WTC11 (cell line): ENCODE measurements at regions not wholly inside any gene's neighbourhood (a gene's known extent, or its start where the extent isn't known, plus 50 kb on each side); places are given as distances from the start of the nearest gene placed in this dataset.

Source experiments
- ATAC-seq: fragments of 200-7000 bp; cut with Tn5 transposase; 2 replicates; pipeline ENCODE4 v1.10.0; 2021; ENCODE audit warnings: mild to moderate bottlenecking, moderate library complexity
- CTCF ChIA-PET: fragments of 300-600 bp; sonication (Branson Sonifier 250); formaldehyde crosslinking; loops from one replicate; lab custom pipeline; 2021; ENCODE audit warnings: antibody characterized with exemption; lab: Charles Lee
- POLR2A ChIA-PET: fragments of 350-600 bp; sonication (Branson Sonifier 250); formaldehyde crosslinking; loops from one replicate; lab custom pipeline; 2021; ENCODE audit warnings: antibody characterized with exemption; lab: Charles Lee
- DNase-seq: peaks from one replicate; pipeline ENCODE4 v3.0.0; 2021; ENCODE audit warnings: low spot score
- H3K27ac Mint-ChIP-seq: 2 replicates; pipeline ENCODE4 v1.8.0; 2021; ENCODE audit warnings: mixed read lengths
- H3K27me3 Mint-ChIP-seq: 2 replicates; pipeline ENCODE4 v1.8.0; 2021; ENCODE audit warnings: low read depth, mild to moderate bottlenecking, moderate library complexity, mixed read lengths
- H3K36me3 Mint-ChIP-seq: 2 replicates; pipeline ENCODE4 v1.8.0; 2021; ENCODE audit warnings: mixed read lengths
- H3K4me1 Mint-ChIP-seq: 2 replicates; pipeline ENCODE4 v1.8.0; 2022; ENCODE audit warnings: mixed read lengths
- H3K4me3 Mint-ChIP-seq: 2 replicates; pipeline ENCODE4 v1.8.0; 2021; ENCODE audit warnings: mild to moderate bottlenecking, moderate library complexity, mixed read lengths
- H3K9me3 Mint-ChIP-seq: 2 replicates; pipeline ENCODE4 v1.8.0; 2021; ENCODE audit warnings: mixed read lengths
- HMGA2 ChIP-seq: fragments of 250-450 bp; sonication (Bioruptor Pico); IDR thresholded peaks from 2 replicates; pipeline ENCODE4 v1.4.0; 2021; ENCODE audit warnings: mild to moderate bottlenecking, moderate library complexity
- IRF2 ChIP-seq: sonication (generic); formaldehyde crosslinking; IDR thresholded peaks from 2 replicates; pipeline ENCODE4 v1.8.0; 2022; ENCODE audit warnings: low read depth, missing genetic modification reagents, borderline replicate concordance
- JUN ChIP-seq: sonication (generic); formaldehyde crosslinking; IDR thresholded peaks from 2 replicates; pipeline ENCODE4 v1.8.0; 2023; ENCODE audit warnings: mild to moderate bottlenecking, missing genetic modification reagents
- NFE2L1 ChIP-seq: sonication (generic); formaldehyde crosslinking; IDR thresholded peaks from 2 replicates; pipeline ENCODE4 v1.8.1; 2023; ENCODE audit warnings: missing genetic modification reagents
- NR1H2 ChIP-seq: sonication (generic); formaldehyde crosslinking; IDR thresholded peaks from 2 replicates; pipeline ENCODE4 v1.9.0; 2021; ENCODE audit warnings: mild to moderate bottlenecking, moderate library complexity, missing genetic modification reagents
- OVOL2 ChIP-seq: fragments of 250-450 bp; sonication (Bioruptor Pico); IDR thresholded peaks from 2 replicates; pipeline ENCODE4 v1.9.0; 2021; ENCODE audit warnings: mild to moderate bottlenecking, borderline replicate concordance
- TEAD4 ChIP-seq: sonication (generic); formaldehyde crosslinking; IDR thresholded peaks from 2 replicates; pipeline ENCODE4 v1.8.0; 2022; ENCODE audit warnings: mild to moderate bottlenecking, missing genetic modification reagents
- TP53 ChIP-seq: sonication (generic); formaldehyde crosslinking; IDR thresholded peaks from 2 replicates; pipeline ENCODE4 v1.8.1; 2023; ENCODE audit warnings: mild to moderate bottlenecking, missing genetic modification reagents
- ZNF121 ChIP-seq: sonication (generic); formaldehyde crosslinking; IDR thresholded peaks from 2 replicates; pipeline ENCODE4 v1.8.0; 2023; ENCODE audit warnings: missing genetic modification reagents
- ZNF263 ChIP-seq: sonication (generic); formaldehyde crosslinking; IDR thresholded peaks from 2 replicates; pipeline ENCODE4 v1.8.1; 2022; ENCODE audit warnings: low read depth, mild to moderate bottlenecking, moderate library complexity, missing genetic modification reagents
- ZNF317 ChIP-seq: sonication (generic); formaldehyde crosslinking; IDR thresholded peaks from 2 replicates; pipeline ENCODE4 v1.8.1; 2023; ENCODE audit warnings: low read depth, mild to moderate bottlenecking, moderate library complexity, missing genetic modification reagents, borderline replicate concordance
- ZNF423 ChIP-seq: fragments of 250-450 bp; sonication (Bioruptor Pico); IDR thresholded peaks from 2 replicates; pipeline ENCODE4 v2.1.2; 2022; ENCODE audit warnings: mild to moderate bottlenecking, moderate library complexity
- TF ChIP-seq, protein P1 (sequence below): sonication (generic); formaldehyde crosslinking; IDR thresholded peaks from 2 replicates; pipeline ENCODE4 v1.8.0; 2022; ENCODE audit warnings: mild to moderate bottlenecking, missing genetic modification reagents
- TF ChIP-seq, protein P2 (sequence below): sonication (generic); formaldehyde crosslinking; IDR thresholded peaks from 2 replicates; pipeline ENCODE4 v1.8.0; 2022; ENCODE audit warnings: missing genetic modification reagents
- TF ChIP-seq, protein P3 (sequence below): sonication (generic); formaldehyde crosslinking; IDR thresholded peaks from 2 replicates; pipeline ENCODE4 v1.8.1; 2022; ENCODE audit warnings: mild to moderate bottlenecking, moderate library complexity, missing genetic modification reagents
- TF ChIP-seq, protein P4 (sequence below): fragments of 250-450 bp; sonication (Bioruptor Pico); IDR thresholded peaks from 2 replicates; pipeline ENCODE4 v1.9.0; 2021; ENCODE audit warnings: moderate library complexity, mild to moderate bottlenecking, inconsistent platforms, borderline replicate concordance
- TF ChIP-seq, protein P5 (sequence below): fragments of 250-450 bp; sonication (Bioruptor Pico); IDR thresholded peaks from 2 replicates; pipeline ENCODE4 v1.9.0; 2021; ENCODE audit warnings: mild to moderate bottlenecking
- TF ChIP-seq, protein P6 (sequence below): sonication (generic); formaldehyde crosslinking; IDR thresholded peaks from 2 replicates; pipeline ENCODE4 v1.8.0; 2022; ENCODE audit warnings: mild to moderate bottlenecking, missing genetic modification reagents
- TF ChIP-seq, protein P7 (sequence below): sonication (generic); formaldehyde crosslinking; IDR thresholded peaks from 2 replicates; pipeline ENCODE4 v1.8.0; 2023; ENCODE audit warnings: mild to moderate bottlenecking, missing genetic modification reagents
- TF ChIP-seq, protein P8 (sequence below): sonication (generic); formaldehyde crosslinking; IDR thresholded peaks from 2 replicates; pipeline ENCODE4 v1.8.1; 2023; ENCODE audit warnings: mild to moderate bottlenecking, missing genetic modification reagents, moderate library complexity
- TF ChIP-seq, protein P9 (sequence below): sonication (generic); formaldehyde crosslinking; conservative IDR thresholded peaks from 2 replicates; pipeline ENCODE4 v1.8.1; 2023; ENCODE audit warnings: mild to moderate bottlenecking, low read depth, missing genetic modification reagents, moderate library complexity

DNA sequence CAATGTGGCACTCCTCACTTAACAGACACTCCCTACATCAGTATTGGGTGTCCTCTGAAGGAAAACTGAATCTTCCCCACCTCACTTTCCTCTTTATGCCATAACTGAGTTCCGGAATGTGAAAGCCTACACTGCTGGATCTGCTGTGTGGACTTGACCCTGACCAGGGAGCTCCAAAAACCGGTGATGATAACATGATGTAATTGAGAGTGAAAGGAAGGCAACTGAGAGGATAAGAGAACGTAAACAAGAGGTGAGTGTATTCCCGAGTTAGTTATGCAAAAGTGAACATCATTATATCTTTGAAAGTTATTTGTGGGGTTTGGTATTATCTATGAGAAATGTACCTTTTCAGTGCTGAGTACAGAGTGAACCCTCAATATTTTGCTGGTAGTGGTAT lies 1794.8 kb downstream of the MRPL39 start (continued):
- TF ChIP-seq ZNF263, result no peak

DNA sequence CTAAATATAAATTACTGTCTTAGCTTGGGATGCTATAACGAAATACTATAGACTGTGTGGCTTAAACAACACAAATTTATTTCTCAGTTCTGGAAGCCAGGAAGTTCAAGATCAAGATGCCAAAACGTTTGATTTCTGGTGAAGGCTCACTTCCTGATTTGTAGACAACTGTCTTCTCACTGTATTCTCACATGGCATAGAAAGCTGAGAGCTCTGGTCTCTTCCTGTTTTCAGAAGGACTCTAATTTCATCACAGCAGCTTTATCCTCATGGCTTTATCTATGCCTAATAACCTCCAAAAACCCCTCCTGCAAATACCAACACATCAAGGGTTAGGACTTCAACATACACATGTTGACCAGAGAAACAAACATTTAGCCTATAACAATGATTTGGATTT lies 1795.5 kb downstream of the MRPL39 start:
- no peaks in the 10 kb centered on the region for H3K4me1 Mint-ChIP-seq
- H3K36me3 Mint-ChIP-seq, result peaks cover 17% of the 10 kb centered on the region
- no peak overlapping the region for H3K4me3 Mint-ChIP-seq
- CTCF ChIA-PET, result no interaction called here
- no peak for ATAC-seq
- DNase-seq, result no peak
- H3K27ac Mint-ChIP-seq, result no peak overlapping the region
- TF ChIP-seq IRF2 (CRISPR knock-in tag), result no peak
- TF ChIP-seq, protein P1, sequence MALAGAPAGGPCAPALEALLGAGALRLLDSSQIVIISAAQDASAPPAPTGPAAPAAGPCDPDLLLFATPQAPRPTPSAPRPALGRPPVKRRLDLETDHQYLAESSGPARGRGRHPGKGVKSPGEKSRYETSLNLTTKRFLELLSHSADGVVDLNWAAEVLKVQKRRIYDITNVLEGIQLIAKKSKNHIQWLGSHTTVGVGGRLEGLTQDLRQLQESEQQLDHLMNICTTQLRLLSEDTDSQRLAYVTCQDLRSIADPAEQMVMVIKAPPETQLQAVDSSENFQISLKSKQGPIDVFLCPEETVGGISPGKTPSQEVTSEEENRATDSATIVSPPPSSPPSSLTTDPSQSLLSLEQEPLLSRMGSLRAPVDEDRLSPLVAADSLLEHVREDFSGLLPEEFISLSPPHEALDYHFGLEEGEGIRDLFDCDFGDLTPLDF (CRISPR knock-in tag), result no peak
- TF ChIP-seq ZNF423, result no peak
- TF ChIP-seq NR1H2, result no peak
- TF ChIP-seq, protein P2, sequence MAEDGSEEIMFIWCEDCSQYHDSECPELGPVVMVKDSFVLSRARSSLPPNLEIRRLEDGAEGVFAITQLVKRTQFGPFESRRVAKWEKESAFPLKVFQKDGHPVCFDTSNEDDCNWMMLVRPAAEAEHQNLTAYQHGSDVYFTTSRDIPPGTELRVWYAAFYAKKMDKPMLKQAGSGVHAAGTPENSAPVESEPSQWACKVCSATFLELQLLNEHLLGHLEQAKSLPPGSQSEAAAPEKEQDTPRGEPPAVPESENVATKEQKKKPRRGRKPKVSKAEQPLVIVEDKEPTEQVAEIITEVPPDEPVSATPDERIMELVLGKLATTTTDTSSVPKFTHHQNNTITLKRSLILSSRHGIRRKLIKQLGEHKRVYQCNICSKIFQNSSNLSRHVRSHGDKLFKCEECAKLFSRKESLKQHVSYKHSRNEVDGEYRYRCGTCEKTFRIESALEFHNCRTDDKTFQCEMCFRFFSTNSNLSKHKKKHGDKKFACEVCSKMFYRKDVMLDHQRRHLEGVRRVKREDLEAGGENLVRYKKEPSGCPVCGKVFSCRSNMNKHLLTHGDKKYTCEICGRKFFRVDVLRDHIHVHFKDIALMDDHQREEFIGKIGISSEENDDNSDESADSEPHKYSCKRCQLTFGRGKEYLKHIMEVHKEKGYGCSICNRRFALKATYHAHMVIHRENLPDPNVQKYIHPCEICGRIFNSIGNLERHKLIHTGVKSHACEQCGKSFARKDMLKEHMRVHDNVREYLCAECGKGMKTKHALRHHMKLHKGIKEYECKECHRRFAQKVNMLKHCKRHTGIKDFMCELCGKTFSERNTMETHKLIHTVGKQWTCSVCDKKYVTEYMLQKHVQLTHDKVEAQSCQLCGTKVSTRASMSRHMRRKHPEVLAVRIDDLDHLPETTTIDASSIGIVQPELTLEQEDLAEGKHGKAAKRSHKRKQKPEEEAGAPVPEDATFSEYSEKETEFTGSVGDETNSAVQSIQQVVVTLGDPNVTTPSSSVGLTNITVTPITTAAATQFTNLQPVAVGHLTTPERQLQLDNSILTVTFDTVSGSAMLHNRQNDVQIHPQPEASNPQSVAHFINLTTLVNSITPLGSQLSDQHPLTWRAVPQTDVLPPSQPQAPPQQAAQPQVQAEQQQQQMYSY (CRISPR knock-in tag), result no peak
- TF ChIP-seq ZNF317 (CRISPR knock-in tag), result no peak
- TF ChIP-seq ZNF121 (CRISPR knock-in tag), result no peak
- TF ChIP-seq, protein P3, sequence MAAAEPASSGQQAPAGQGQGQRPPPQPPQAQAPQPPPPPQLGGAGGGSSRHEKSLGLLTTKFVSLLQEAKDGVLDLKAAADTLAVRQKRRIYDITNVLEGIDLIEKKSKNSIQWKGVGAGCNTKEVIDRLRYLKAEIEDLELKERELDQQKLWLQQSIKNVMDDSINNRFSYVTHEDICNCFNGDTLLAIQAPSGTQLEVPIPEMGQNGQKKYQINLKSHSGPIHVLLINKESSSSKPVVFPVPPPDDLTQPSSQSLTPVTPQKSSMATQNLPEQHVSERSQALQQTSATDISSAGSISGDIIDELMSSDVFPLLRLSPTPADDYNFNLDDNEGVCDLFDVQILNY (CRISPR knock-in tag), result no peak
- no peak for TF ChIP-seq TP53
- no peak for TF ChIP-seq JUN (CRISPR knock-in tag)
- TF ChIP-seq, protein P4, sequence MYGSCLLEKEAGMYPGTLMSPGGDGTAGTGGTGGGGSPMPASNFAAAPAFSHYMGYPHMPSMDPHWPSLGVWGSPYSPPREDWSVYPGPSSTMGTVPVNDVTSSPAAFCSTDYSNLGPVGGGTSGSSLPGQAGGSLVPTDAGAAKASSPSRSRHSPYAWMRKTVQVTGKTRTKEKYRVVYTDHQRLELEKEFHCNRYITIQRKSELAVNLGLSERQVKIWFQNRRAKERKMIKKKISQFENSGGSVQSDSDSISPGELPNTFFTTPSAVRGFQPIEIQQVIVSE (CRISPR knock-in tag), result no peak
- TF ChIP-seq, protein P5, sequence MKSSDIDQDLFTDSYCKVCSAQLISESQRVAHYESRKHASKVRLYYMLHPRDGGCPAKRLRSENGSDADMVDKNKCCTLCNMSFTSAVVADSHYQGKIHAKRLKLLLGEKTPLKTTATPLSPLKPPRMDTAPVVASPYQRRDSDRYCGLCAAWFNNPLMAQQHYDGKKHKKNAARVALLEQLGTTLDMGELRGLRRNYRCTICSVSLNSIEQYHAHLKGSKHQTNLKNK (CRISPR knock-in tag), result no peak
- TF ChIP-seq NFE2L1 (CRISPR knock-in tag), result no peak
- no peak for TF ChIP-seq TEAD4 (CRISPR knock-in tag)
- TF ChIP-seq, protein P6, sequence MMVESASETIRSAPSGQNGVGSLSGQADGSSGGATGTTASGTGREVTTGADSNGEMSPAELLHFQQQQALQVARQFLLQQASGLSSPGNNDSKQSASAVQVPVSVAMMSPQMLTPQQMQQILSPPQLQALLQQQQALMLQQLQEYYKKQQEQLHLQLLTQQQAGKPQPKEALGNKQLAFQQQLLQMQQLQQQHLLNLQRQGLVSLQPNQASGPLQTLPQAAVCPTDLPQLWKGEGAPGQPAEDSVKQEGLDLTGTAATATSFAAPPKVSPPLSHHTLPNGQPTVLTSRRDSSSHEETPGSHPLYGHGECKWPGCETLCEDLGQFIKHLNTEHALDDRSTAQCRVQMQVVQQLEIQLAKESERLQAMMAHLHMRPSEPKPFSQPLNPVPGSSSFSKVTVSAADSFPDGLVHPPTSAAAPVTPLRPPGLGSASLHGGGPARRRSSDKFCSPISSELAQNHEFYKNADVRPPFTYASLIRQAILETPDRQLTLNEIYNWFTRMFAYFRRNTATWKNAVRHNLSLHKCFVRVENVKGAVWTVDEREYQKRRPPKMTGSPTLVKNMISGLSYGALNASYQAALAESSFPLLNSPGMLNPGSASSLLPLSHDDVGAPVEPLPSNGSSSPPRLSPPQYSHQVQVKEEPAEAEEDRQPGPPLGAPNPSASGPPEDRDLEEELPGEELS, result no peak
- no peak for TF ChIP-seq HMGA2 (CRISPR knock-in tag)
- TF ChIP-seq, protein P7, sequence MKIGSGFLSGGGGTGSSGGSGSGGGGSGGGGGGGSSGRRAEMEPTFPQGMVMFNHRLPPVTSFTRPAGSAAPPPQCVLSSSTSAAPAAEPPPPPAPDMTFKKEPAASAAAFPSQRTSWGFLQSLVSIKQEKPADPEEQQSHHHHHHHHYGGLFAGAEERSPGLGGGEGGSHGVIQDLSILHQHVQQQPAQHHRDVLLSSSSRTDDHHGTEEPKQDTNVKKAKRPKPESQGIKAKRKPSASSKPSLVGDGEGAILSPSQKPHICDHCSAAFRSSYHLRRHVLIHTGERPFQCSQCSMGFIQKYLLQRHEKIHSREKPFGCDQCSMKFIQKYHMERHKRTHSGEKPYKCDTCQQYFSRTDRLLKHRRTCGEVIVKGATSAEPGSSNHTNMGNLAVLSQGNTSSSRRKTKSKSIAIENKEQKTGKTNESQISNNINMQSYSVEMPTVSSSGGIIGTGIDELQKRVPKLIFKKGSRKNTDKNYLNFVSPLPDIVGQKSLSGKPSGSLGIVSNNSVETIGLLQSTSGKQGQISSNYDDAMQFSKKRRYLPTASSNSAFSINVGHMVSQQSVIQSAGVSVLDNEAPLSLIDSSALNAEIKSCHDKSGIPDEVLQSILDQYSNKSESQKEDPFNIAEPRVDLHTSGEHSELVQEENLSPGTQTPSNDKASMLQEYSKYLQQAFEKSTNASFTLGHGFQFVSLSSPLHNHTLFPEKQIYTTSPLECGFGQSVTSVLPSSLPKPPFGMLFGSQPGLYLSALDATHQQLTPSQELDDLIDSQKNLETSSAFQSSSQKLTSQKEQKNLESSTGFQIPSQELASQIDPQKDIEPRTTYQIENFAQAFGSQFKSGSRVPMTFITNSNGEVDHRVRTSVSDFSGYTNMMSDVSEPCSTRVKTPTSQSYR (CRISPR knock-in tag), result no peak
- TF ChIP-seq, protein P8, sequence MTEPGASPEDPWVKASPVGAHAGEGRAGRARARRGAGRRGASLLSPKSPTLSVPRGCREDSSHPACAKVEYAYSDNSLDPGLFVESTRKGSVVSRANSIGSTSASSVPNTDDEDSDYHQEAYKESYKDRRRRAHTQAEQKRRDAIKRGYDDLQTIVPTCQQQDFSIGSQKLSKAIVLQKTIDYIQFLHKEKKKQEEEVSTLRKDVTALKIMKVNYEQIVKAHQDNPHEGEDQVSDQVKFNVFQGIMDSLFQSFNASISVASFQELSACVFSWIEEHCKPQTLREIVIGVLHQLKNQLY, result no peak
- TF ChIP-seq OVOL2, result no peak
- TF ChIP-seq, protein P9, sequence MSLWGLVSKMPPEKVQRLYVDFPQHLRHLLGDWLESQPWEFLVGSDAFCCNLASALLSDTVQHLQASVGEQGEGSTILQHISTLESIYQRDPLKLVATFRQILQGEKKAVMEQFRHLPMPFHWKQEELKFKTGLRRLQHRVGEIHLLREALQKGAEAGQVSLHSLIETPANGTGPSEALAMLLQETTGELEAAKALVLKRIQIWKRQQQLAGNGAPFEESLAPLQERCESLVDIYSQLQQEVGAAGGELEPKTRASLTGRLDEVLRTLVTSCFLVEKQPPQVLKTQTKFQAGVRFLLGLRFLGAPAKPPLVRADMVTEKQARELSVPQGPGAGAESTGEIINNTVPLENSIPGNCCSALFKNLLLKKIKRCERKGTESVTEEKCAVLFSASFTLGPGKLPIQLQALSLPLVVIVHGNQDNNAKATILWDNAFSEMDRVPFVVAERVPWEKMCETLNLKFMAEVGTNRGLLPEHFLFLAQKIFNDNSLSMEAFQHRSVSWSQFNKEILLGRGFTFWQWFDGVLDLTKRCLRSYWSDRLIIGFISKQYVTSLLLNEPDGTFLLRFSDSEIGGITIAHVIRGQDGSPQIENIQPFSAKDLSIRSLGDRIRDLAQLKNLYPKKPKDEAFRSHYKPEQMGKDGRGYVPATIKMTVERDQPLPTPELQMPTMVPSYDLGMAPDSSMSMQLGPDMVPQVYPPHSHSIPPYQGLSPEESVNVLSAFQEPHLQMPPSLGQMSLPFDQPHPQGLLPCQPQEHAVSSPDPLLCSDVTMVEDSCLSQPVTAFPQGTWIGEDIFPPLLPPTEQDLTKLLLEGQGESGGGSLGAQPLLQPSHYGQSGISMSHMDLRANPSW (CRISPR knock-in tag), result no peak
- TF ChIP-seq, all 79 proteins: peak for 0
- POLR2A ChIA-PET, result no interaction called here
- Mint-ChIP-seq H3K27me3 (no peaks in the 10 kb centered on the region; the same call in 1 of the 2 replicates), H3K9me3 (peaks cover 41% of the 10 kb centered on the region)
